HFF-Myc (cell line): ENCODE measurements at regions not wholly inside any gene's neighbourhood (a gene's known extent, or its start where the extent isn't known, plus 50 kb on each side); places are given as distances from the start of the nearest gene placed in this dataset.

ENCODE experiments used
- DNase-seq: peaks from one replicate; pipeline ENCODE4 v3.0.0-alpha.2; 2011; ENCODE audit warnings: low read depth; ENCODE audit errors: extremely low read depth
- H3K4me3 ChIP-seq: replicated peaks from 2 replicates; pipeline ENCODE4 v1.5.1; 2011; ENCODE audit warnings: low read depth, mild to moderate bottlenecking, control low read depth, low read length
- TF ChIP-seq, protein P1 (sequence below): IDR thresholded peaks from 2 replicates; pipeline ENCODE4 v1.5.1; 2012; ENCODE audit warnings: mild to moderate bottlenecking, low read depth, low read length, control low read depth; ENCODE audit errors: missing control alignments

DNA sequence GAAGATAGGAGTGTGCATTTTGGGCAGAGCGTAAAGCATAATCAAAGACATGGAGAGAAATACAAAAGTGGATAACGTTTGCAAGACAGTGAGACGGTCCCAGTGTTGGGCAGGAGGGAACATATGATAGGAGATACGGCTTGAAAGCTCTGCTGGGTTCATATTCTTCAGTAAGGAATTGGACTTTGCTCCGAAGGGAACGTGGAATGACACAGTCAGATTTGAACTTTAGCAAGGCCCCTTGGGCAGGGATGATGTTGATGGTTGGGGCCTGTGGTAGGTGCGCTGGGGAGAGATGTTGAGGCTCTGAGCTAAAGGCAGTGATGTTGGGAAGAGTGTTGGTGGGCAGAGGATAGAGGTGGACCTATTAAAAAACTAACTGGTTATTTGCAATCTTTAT is 143.5 kb upstream of the TBX3 start:
- TF ChIP-seq, protein P1, sequence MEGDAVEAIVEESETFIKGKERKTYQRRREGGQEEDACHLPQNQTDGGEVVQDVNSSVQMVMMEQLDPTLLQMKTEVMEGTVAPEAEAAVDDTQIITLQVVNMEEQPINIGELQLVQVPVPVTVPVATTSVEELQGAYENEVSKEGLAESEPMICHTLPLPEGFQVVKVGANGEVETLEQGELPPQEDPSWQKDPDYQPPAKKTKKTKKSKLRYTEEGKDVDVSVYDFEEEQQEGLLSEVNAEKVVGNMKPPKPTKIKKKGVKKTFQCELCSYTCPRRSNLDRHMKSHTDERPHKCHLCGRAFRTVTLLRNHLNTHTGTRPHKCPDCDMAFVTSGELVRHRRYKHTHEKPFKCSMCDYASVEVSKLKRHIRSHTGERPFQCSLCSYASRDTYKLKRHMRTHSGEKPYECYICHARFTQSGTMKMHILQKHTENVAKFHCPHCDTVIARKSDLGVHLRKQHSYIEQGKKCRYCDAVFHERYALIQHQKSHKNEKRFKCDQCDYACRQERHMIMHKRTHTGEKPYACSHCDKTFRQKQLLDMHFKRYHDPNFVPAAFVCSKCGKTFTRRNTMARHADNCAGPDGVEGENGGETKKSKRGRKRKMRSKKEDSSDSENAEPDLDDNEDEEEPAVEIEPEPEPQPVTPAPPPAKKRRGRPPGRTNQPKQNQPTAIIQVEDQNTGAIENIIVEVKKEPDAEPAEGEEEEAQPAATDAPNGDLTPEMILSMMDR = no peak
- H3K4me3 ChIP-seq = no peak overlapping the region
- no peak for DNase-seq

DNA sequence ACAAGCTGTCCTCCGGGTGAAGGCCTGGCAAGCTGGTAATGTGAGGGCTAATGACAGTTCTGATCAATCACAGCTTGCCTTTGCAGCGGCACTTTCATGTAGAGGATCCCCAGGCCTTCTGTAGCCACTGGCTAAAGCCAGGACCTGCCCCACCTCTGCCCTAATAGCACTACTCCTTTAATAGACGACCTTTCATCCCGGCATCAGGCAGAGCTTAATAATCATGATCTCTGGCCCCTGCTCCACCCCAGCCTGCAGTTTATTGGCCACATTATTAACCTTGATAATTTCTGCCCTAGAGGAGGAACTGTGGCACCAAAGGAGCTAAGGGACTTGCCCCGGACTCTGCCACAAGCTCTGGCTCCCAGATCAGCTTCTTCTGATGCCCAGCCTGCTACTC is 142.3 kb upstream of the TBX3 start:
- H3K4me3 ChIP-seq = no peak overlapping the region
- no peak for DNase-seq
- TF ChIP-seq, protein P1 = no peak

DNA sequence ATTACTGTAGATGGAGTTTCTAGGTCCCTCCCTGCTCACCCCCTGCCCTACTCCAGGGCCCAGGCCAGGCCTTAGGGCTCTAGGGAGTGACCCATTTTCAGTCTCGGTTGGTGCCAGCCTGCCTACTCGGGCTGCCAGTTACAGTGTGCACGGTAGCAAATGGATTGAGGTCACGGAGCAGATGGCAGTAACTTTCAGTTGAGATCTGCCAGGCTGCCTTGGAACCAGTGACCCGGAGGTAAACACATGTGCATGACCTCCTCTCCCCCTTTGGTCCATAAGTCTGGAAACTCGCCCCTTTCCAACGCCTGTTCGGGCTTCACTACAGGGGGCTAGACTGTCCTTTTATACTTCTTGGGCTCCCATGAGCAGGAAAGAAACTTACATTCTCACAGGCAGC is 139.7 kb upstream of the TBX3 start:
- no peak for DNase-seq
- no peak overlapping the region for H3K4me3 ChIP-seq
- TF ChIP-seq, protein P1 = no peak

DNA sequence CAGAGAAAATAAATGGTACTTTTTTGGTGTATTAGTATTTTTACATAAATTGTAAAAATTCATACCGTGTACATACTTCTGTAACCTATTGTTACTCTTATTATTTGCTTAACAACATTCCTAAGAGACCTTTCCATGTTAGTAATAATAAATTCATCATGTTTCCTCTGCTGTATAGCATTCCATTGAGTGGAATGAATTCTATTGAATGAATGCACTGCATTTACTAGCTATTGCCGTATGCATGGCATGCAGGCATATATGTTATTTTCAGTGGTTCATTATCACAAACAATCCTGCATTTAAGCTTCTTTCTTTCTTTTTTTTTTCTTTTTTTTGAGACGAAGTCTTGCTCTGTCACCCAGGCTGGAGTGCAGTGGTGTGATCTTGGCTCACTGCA is 137.6 kb upstream of the TBX3 start:
- no peak for DNase-seq

DNA sequence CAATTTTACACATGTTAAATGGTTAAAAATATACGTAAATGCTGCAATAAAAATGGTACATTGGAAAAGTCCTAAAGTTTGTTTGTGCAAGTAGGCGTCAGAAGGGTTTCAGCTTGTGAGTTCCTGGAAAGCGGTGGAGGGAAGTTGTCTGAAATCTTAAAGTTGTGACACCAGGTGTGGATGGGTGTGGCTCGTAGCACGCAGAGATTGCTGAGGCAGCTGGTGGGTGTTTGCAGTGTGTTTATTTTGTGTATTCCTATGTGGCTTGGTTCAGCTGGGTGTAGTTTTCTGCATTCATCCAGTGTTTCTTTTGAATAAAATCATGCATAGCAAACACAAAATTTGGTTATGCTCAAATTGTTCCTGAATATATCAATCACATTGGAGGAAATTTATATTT is 136.8 kb upstream of the TBX3 start:
- no peak for DNase-seq
- no peak overlapping the region for H3K4me3 ChIP-seq
- TF ChIP-seq, protein P1 = no peak

More for the DNA sequence above, 137.6 kb upstream of the TBX3 start:
- H3K4me3 ChIP-seq = no peak overlapping the region
- TF ChIP-seq, protein P1 = no peak

DNA sequence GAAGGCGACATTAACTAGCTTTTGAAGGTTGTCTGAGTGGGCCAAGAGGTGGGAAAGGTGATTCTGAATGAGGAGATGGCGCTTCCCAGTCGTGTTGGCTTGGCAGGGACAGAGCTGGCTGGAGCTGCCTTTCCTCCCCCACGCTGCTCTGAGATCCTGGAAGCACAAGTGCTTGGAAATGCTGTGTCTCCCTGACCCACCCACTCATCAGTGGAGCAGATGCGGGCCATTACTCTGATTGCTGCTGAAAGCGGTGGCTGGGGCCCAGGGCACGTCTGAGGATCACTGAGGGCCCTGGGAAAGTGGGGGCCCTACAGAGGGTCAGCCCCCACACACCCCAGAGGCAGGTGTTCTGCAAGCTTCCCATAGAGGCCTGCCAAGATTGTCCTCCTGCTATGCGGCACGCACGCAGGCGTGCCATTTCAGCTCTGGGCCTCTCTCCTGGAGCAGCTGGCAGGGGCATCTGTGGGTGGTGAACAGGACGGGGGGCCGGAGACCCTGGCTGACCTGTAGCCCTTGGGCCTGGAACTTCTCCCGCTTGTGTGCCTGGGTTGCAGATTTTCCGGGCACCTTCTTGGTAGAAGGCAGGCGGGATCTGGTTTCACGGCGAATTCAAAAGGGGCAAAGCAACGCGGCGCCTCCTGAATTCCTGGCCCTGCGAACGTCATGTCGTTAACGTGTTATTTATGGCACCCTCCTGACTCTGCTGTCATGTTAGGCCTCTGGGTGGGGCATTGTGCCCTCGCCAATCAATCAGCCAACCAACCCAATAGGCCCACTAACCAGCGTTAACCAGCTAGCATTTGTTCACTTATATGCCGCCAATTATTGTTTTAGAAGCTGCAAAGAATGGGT is 133.8 kb upstream of the TBX3 start:
- H3K4me3 ChIP-seq = no peak overlapping the region
- DNase-seq = no peak
- TF ChIP-seq, protein P1 = no peak
